NCI-H1417 treated with DMSO at 0.1 percent for 48 hours (cell line): ENCODE measurements at regions not wholly inside any gene's neighbourhood (a gene's known extent, or its start where the extent isn't known, plus 50 kb on each side); places are given as distances from the start of the nearest gene placed in this dataset.

Experiments
- DNase-seq: peaks from one replicate; lab custom pipeline; 2025; lab: John Stamatoyannopoulos, UW

- no peak for DNase-seq
Measured at GRCh38 chr4:14441561-14441960, 560.7 kb upstream of the CPEB2 start.

GRCh38 chr4:14445882-14446281 lies 556.4 kb upstream of the CPEB2 start:
- no peak for DNase-seq

- no peak for DNase-seq
Measured at GRCh38 chr4:14446311-14446710, 556.0 kb upstream of the CPEB2 start.

- DNase-seq = no peak
Measured at GRCh38 chr4:14446904-14447303, 555.4 kb upstream of the CPEB2 start.

GRCh38 chr4:14449308-14449707 lies 553.0 kb upstream of the CPEB2 start:
- no peak for DNase-seq

- no peak for DNase-seq
Measured at GRCh38 chr4:14452001-14452400, 550.3 kb upstream of the CPEB2 start.

- no peak for DNase-seq
Measured at GRCh38 chr4:14452764-14453163, 549.5 kb upstream of the CPEB2 start.

- no peak for DNase-seq
Measured at GRCh38 chr4:14458463-14458862, 543.8 kb upstream of the CPEB2 start.

- DNase-seq = no peak
Measured at GRCh38 chr4:14465057-14465456, 537.2 kb upstream of the CPEB2 start.

- DNase-seq = no peak
Measured at GRCh38 chr4:14465507-14465906, 536.8 kb upstream of the CPEB2 start.

- DNase-seq = no peak
Measured at GRCh38 chr4:14478504-14478903, 523.8 kb upstream of the CPEB2 start.

GRCh38 chr4:14496408-14496807 lies 505.9 kb upstream of the CPEB2 start:
- no peak for DNase-seq

- no peak for DNase-seq
Measured at GRCh38 chr4:14496969-14497368, 505.3 kb upstream of the CPEB2 start.

GRCh38 chr4:14504162-14504561 lies 498.1 kb upstream of the CPEB2 start:
- DNase-seq = no peak

- DNase-seq = no peak
Measured at GRCh38 chr4:14513471-14513870, 488.8 kb upstream of the CPEB2 start.

- no peak for DNase-seq
Measured at GRCh38 chr4:14515556-14515955, 486.7 kb upstream of the CPEB2 start.

GRCh38 chr4:14518136-14518535 lies 484.1 kb upstream of the CPEB2 start:
- DNase-seq = no peak

- no peak for DNase-seq
Measured at GRCh38 chr4:14520171-14520570, 482.1 kb upstream of the CPEB2 start.

- no peak for DNase-seq
Measured at GRCh38 chr4:14524276-14524675, 478.0 kb upstream of the CPEB2 start.

- DNase-seq = no peak
Measured at GRCh38 chr4:14528918-14529317, 473.4 kb upstream of the CPEB2 start.

- no peak for DNase-seq
Measured at GRCh38 chr4:14529653-14530052, 472.6 kb upstream of the CPEB2 start.

GRCh38 chr4:14532436-14532835 lies 469.8 kb upstream of the CPEB2 start:
- DNase-seq = peak; percentile 14

GRCh38 chr4:14539246-14539645 lies 463.0 kb upstream of the CPEB2 start:
- no peak for DNase-seq

GRCh38 chr4:14545163-14545562 lies 457.1 kb upstream of the CPEB2 start:
- no peak for DNase-seq

GRCh38 chr4:14545807-14546206 lies 456.5 kb upstream of the CPEB2 start:
- DNase-seq = no peak
